Colonic mucosa (tissue), 4 donors: ENCODE measurements at regions not wholly inside any gene's neighbourhood (a gene's known extent, or its start where the extent isn't known, plus 50 kb on each side); places are given as distances from the start of the nearest gene placed in this dataset.

ENCODE experiments used
- DNase-seq: peaks from one replicate; pipeline ENCODE4 v3.0.0-alpha.2; 2020
- H3K27ac ChIP-seq: fragments of 200-600 bp; one replicate; pipeline ENCODE4 v1.8.0; 2021
- H3K27me3 ChIP-seq: fragments of 200-600 bp; one replicate; pipeline ENCODE4 v1.8.0; 2021
- H3K36me3 ChIP-seq: fragments of 200-600 bp; one replicate; pipeline ENCODE4 v1.8.0; 2021
- H3K4me1 ChIP-seq: fragments of 200-600 bp; one replicate; pipeline ENCODE4 v1.8.0; 2021; ENCODE audit warnings: mild to moderate bottlenecking
- H3K4me3 ChIP-seq: fragments of 200-600 bp; one replicate; pipeline ENCODE4 v1.8.0; 2021
- H3K9ac ChIP-seq, 2 donors: one replicate each; pipeline ENCODE4 v1.7.0; 2013; ENCODE audit warnings: control low read depth in 2 of 2, low read depth in 2 of 2, low read length in 2 of 2
- H3K9me3 ChIP-seq: fragments of 200-600 bp; one replicate; pipeline ENCODE4 v1.8.0; 2021
- CTCF ChIP-seq: fragments of 200-600 bp; IDR thresholded peaks from one replicate; pipeline ENCODE4 v1.8.0; 2022; ENCODE audit warnings: antibody characterized with exemption, mild to moderate bottlenecking
- intact Hi-C: fragments of 100-400 bp; cut with DNase I; formaldehyde crosslinking; loops from one replicate; pipeline ENCODE4 v1.14.1; 2022
- donor health status: healthy.
- donor health status: DM: no; HTN: no; CAD: no.
- donor health status: DM: no; HTN: no; CAD: no.

- no peak overlapping the region for H3K9ac ChIP-seq
- intact Hi-C loops = no loop called here
- H3K9me3 ChIP-seq = no peaks in the 10 kb centered on the region
- H3K4me3 ChIP-seq = no peak overlapping the region
- H3K36me3 ChIP-seq = no peaks in the 10 kb centered on the region
- H3K27me3 ChIP-seq = no peaks in the 10 kb centered on the region
- no peaks in the 10 kb centered on the region for H3K4me1 ChIP-seq
- DNase-seq = no peak
- no peak for TF ChIP-seq CTCF
- H3K27ac ChIP-seq = no peak overlapping the region
Observed at GRCh38 chr10:9003122-9003521, 948.6 kb downstream of the GATA3 start.

GRCh38 chr10:9004736-9005135 lies 950.2 kb downstream of the GATA3 start:
- H3K27me3 ChIP-seq = no peaks in the 10 kb centered on the region
- H3K27ac ChIP-seq = no peak overlapping the region
- H3K9me3 ChIP-seq = no peaks in the 10 kb centered on the region
- intact Hi-C loops = no loop called here
- TF ChIP-seq CTCF = no peak
- DNase-seq = no peak
- H3K9ac ChIP-seq = no peak overlapping the region
- no peaks in the 10 kb centered on the region for H3K4me1 ChIP-seq
- H3K4me3 ChIP-seq = no peak overlapping the region
- H3K36me3 ChIP-seq = no peaks in the 10 kb centered on the region

- no peak for TF ChIP-seq CTCF
- DNase-seq = no peak
- intact Hi-C loops = no loop called here
- no peak overlapping the region for H3K4me3 ChIP-seq
- H3K27ac ChIP-seq = no peak overlapping the region
- no peaks in the 10 kb centered on the region for H3K36me3 ChIP-seq
- no peaks in the 10 kb centered on the region for H3K27me3 ChIP-seq
- H3K4me1 ChIP-seq = no peaks in the 10 kb centered on the region
- no peaks in the 10 kb centered on the region for H3K9me3 ChIP-seq
- H3K9ac ChIP-seq = no peak overlapping the region
Observed at GRCh38 chr10:9009505-9009904, 955.0 kb downstream of the GATA3 start.

- Histone ChIP-seq H3K36me3 (no peaks in the 10 kb centered on the region), H3K9ac (no peak overlapping the region), H3K27ac (no peak overlapping the region), H3K9me3 (no peaks in the 10 kb centered on the region), H3K4me3 (no peak overlapping the region), H3K27me3 (no peaks in the 10 kb centered on the region), H3K4me1 (no peaks in the 10 kb centered on the region)
- TF ChIP-seq CTCF = no peak
- intact Hi-C loops = no loop called here
- no peak for DNase-seq
Observed at GRCh38 chr10:9010093-9010492, 955.6 kb downstream of the GATA3 start.

- no peaks in the 10 kb centered on the region for H3K36me3 ChIP-seq
- TF ChIP-seq CTCF = no peak
Observed at GRCh38 chr10:9010931-9011670, 956.6 kb downstream of the GATA3 start.

More at GRCh38 chr10:9010931-9011670, 956.6 kb downstream of the GATA3 start:
- intact Hi-C loops = no loop called here
- H3K4me3 ChIP-seq = no peak overlapping the region
- H3K4me1 ChIP-seq = no peaks in the 10 kb centered on the region
- H3K9me3 ChIP-seq = no peaks in the 10 kb centered on the region
- no peak for DNase-seq
- no peaks in the 10 kb centered on the region for H3K27me3 ChIP-seq
- H3K9ac ChIP-seq = no peak overlapping the region
- H3K27ac ChIP-seq = no peak overlapping the region
